NT2/D1 (cell line): ENCODE measurements at regions not wholly inside any gene's neighbourhood (a gene's known extent, or its start where the extent isn't known, plus 50 kb on each side); places are given as distances from the start of the nearest gene placed in this dataset.

Source experiments
- YY1 ChIP-seq: IDR thresholded peaks from 2 replicates; pipeline ENCODE4 v1.6.1; 2011; ENCODE audit not compliant: insufficient read length, insufficient read depth
- ZNF274 ChIP-seq: IDR thresholded peaks from 2 replicates; pipeline ENCODE4 v1.6.1; 2011; ENCODE audit warnings: mild to moderate bottlenecking, low read depth, low read length

- TF ChIP-seq ZNF274 (no peak), YY1 (no peak)
These were observed 472.9 kb upstream of the ZNF337 start for GRCh38 chr20:26169506-26169905.
